GM19463 (cell line): ENCODE measurements at regions not wholly inside any gene's neighbourhood (a gene's known extent, or its start where the extent isn't known, plus 50 kb on each side); places are given as distances from the start of the nearest gene placed in this dataset.

Experiments used
- ATAC-seq: cut with Tn5 transposase; IDR thresholded peaks from one replicate; pipeline ENCODE4 v1.9.1; 2021; ENCODE audit warnings: mild to moderate bottlenecking, moderate library complexity; ENCODE audit not compliant: unreplicated experiment

- no peak for ATAC-seq
These were observed 326.2 kb upstream of the NAV3 start for GRCh38 chr12:77504466-77504865.

GRCh38 chr12:77500089-77500488, 330.6 kb upstream of the NAV3 start:
- ATAC-seq = no peak

GRCh38 chr12:77497647-77498046, 333.0 kb upstream of the NAV3 start:
- ATAC-seq = no peak

- ATAC-seq = no peak
These were observed 334.0 kb upstream of the NAV3 start for GRCh38 chr12:77496714-77497113.

- no peak for ATAC-seq
These were observed 336.4 kb upstream of the NAV3 start for GRCh38 chr12:77494296-77494695.

- ATAC-seq = no peak
These were observed 337.2 kb upstream of the NAV3 start for GRCh38 chr12:77493302-77494168.

GRCh38 chr12:77492536-77492935, 338.2 kb upstream of the NAV3 start:
- no peak for ATAC-seq

GRCh38 chr12:77489331-77489970, 341.2 kb upstream of the NAV3 start:
- ATAC-seq = no peak

GRCh38 chr12:77488041-77488620, 342.6 kb upstream of the NAV3 start:
- no peak for ATAC-seq

GRCh38 chr12:77486872-77487271, 343.8 kb upstream of the NAV3 start:
- ATAC-seq = no peak

- ATAC-seq = no peak
These were observed 344.5 kb upstream of the NAV3 start for GRCh38 chr12:77485961-77486854.

GRCh38 chr12:77481687-77482086, 349.0 kb upstream of the NAV3 start:
- no peak for ATAC-seq

GRCh38 chr12:77477907-77478533, 352.7 kb upstream of the NAV3 start:
- no peak for ATAC-seq

GRCh38 chr12:77471801-77472200, 358.9 kb upstream of the NAV3 start:
- ATAC-seq = no peak

- no peak for ATAC-seq
These were observed 360.9 kb upstream of the NAV3 start for GRCh38 chr12:77469578-77470333.

- no peak for ATAC-seq
These were observed 377.3 kb upstream of the E2F7 start for GRCh38 chr12:77442633-77443032.

- no peak for ATAC-seq
These were observed 374.4 kb upstream of the E2F7 start for GRCh38 chr12:77439749-77440148.

GRCh38 chr12:77438644-77439043, 373.3 kb upstream of the E2F7 start:
- no peak for ATAC-seq

- ATAC-seq = no peak
These were observed 371.8 kb upstream of the E2F7 start for GRCh38 chr12:77437206-77437605.
